Nephron (organoid): ENCODE measurements at regions not wholly inside any gene's neighbourhood (a gene's known extent, or its start where the extent isn't known, plus 50 kb on each side); places are given as distances from the start of the nearest gene placed in this dataset.

Source experiments
- H3K27ac Mint-ChIP-seq, 3 experiments: 2 replicates each; pipeline ENCODE4 v1.8.0; 2020; ENCODE audit warnings: mixed read lengths in 3 of 3, mild to moderate bottlenecking in 2 of 3, moderate library complexity in 1 of 3
- H3K27me3 Mint-ChIP-seq: 2 replicates; pipeline ENCODE4 v1.8.0; 2021; ENCODE audit warnings: low read depth, mild to moderate bottlenecking, moderate library complexity, mixed read lengths
- H3K36me3 Mint-ChIP-seq: 2 replicates; pipeline ENCODE4 v1.8.0; 2020; ENCODE audit warnings: low read depth, mixed read lengths
- H3K4me1 Mint-ChIP-seq: 2 replicates; pipeline ENCODE4 v1.8.0; 2020; ENCODE audit warnings: mixed read lengths
- H3K4me3 Mint-ChIP-seq, 3 experiments: 2 replicates each; pipeline ENCODE4 v1.8.0; 2020; ENCODE audit warnings: mild to moderate bottlenecking in 3 of 3, mixed read lengths in 3 of 3, moderate library complexity in 2 of 3
- H3K9me3 Mint-ChIP-seq: 2 replicates; pipeline ENCODE4 v1.8.0; 2020; ENCODE audit warnings: mixed read lengths
- CTCF ChIP-seq, 3 experiments: fragments of 200-600 bp; sonication (generic); IDR thresholded peaks; one replicate each; pipeline ENCODE4 v1.5.0; 2021; ENCODE audit warnings: antibody characterized with exemption in 3 of 3; ENCODE audit not compliant: unreplicated experiment in 3 of 3

- Mint-ChIP-seq H3K27ac (no peak overlapping the region), H3K36me3 (no peaks in the 10 kb centered on the region), H3K4me1 (no peaks in the 10 kb centered on the region), H3K9me3 (no peaks in the 10 kb centered on the region), H3K4me3 (no peak overlapping the region), H3K27me3 (peaks cover 15% of the 10 kb centered on the region)
- no peak for TF ChIP-seq CTCF (IDR thresholded peaks at IDR 0.05; ENCODE audit: unreplicated experiment in 3 of 3)
Observed at GRCh38 chr1:112133487-112133886, 144.0 kb upstream of the KCND3 start.

DNA sequence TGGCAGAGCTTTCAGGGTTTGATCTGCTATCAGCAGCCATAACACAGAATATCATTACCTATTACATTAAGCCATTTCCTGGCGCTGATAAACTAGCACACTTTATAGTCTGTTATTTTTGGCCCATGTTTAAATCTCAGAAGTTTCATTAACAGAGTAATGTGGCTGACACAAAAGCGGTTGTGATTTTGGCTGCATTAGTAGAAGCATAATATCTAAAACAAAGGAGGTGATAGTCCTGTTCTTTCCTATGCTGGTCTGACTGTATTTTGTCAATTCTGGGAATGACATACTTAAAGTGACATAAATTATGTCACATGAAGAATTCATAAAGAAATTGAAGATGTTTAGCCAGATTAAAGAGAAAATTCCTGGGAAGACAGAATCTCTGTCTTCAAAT is 151.3 kb upstream of the KCND3 start:
- H3K36me3 Mint-ChIP-seq = no peaks in the 10 kb centered on the region
- H3K4me3 Mint-ChIP-seq = no peak overlapping the region
- H3K9me3 Mint-ChIP-seq = no peaks in the 10 kb centered on the region
- H3K27me3 Mint-ChIP-seq = peaks cover 30% of the 10 kb centered on the region
- no peak for TF ChIP-seq CTCF (IDR thresholded peaks at IDR 0.05; ENCODE audit: unreplicated experiment in 3 of 3)
- H3K4me1 Mint-ChIP-seq = peaks cover 4% of the 10 kb centered on the region
- H3K27ac Mint-ChIP-seq = no peak overlapping the region

GRCh38 chr1:112141301-112141700 is 151.8 kb upstream of the KCND3 start:
- H3K27ac Mint-ChIP-seq = no peak overlapping the region
- H3K27me3 Mint-ChIP-seq = peaks cover 30% of the 10 kb centered on the region
- H3K4me3 Mint-ChIP-seq = no peak overlapping the region
- no peaks in the 10 kb centered on the region for H3K36me3 Mint-ChIP-seq
- no peaks in the 10 kb centered on the region for H3K9me3 Mint-ChIP-seq
- peaks cover 4% of the 10 kb centered on the region for H3K4me1 Mint-ChIP-seq
- TF ChIP-seq CTCF (IDR thresholded peaks at IDR 0.05; ENCODE audit: unreplicated experiment in 3 of 3) = no peak

DNA sequence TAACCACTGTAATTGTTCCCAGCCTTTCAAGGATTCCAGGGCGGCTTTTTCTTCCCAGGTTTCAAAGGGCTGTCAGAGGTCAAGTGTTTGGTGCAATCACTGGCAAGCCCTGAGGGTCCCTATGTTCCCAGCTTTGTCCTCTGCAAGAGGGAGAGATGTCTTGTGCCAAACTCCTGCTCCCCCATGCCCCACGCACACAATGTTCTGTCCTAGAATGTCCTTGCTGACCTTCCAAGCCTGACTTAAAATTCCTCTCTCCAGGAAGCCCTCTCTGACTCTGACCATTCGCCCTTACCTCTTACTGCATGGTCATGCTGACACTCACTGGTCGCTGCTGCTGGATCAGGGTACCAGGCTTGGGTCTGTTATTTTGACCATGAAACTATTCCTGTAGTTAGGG is 152.5 kb upstream of the KCND3 start:
- H3K4me3 Mint-ChIP-seq = no peak overlapping the region
- no peaks in the 10 kb centered on the region for H3K36me3 Mint-ChIP-seq
- peaks cover 4% of the 10 kb centered on the region for H3K4me1 Mint-ChIP-seq
- H3K9me3 Mint-ChIP-seq = no peaks in the 10 kb centered on the region
- TF ChIP-seq CTCF (IDR thresholded peaks at IDR 0.05; ENCODE audit: unreplicated experiment in 3 of 3) = no peak
- H3K27me3 Mint-ChIP-seq = peaks cover 27% of the 10 kb centered on the region
- H3K27ac Mint-ChIP-seq = no peak overlapping the region

DNA sequence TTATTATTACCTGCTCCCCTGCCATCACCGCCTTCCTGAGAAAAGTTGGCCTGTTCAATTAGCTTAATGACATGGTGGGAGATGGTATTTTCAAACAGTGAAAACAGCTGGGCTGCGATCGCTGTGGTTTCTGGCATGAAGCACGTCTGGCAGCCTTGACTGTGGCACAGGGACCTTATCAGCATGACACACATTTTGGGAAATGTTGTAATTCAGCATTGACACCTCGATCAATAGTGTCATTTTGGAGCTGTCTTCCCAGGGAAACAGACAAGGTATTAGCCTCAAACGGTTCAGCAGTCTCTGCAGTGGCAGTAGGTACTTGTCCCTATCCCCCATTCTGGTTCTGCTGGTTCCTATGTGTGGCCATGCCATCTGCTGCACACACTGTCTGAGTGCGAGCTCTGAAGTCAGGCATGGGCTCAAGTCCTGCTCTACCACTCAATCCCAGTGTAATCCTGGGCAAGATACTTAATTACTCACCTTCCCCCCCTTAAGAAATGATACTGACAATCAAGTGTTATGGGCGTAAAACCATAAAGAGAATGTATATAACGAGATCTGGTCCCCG is 154.5 kb upstream of the KCND3 start:
- peaks cover 24% of the 10 kb centered on the region for H3K27me3 Mint-ChIP-seq
- H3K4me3 Mint-ChIP-seq = no peak overlapping the region
- peaks cover 4% of the 10 kb centered on the region for H3K4me1 Mint-ChIP-seq
- no peaks in the 10 kb centered on the region for H3K36me3 Mint-ChIP-seq
- H3K27ac Mint-ChIP-seq = no peak overlapping the region
- TF ChIP-seq CTCF (IDR thresholded peaks at IDR 0.05; ENCODE audit: unreplicated experiment in 3 of 3) = no peak
- H3K9me3 Mint-ChIP-seq = peaks cover 6% of the 10 kb centered on the region

- H3K9me3 Mint-ChIP-seq = peaks cover 6% of the 10 kb centered on the region
- H3K27ac Mint-ChIP-seq = no peak overlapping the region
- TF ChIP-seq CTCF (IDR thresholded peaks at IDR 0.05; ENCODE audit: unreplicated experiment in 3 of 3) = no peak
- no peaks in the 10 kb centered on the region for H3K36me3 Mint-ChIP-seq
- H3K4me3 Mint-ChIP-seq = no peak overlapping the region
- H3K27me3 Mint-ChIP-seq = peaks cover 23% of the 10 kb centered on the region
- H3K4me1 Mint-ChIP-seq = peaks cover 4% of the 10 kb centered on the region
Observed at GRCh38 chr1:112144733-112145426, 155.4 kb upstream of the KCND3 start.
